ENCODE measurements at regions not wholly inside any gene's neighbourhood (a gene's known extent, or its start where the extent isn't known, plus 50 kb on each side); places are given as distances from the start of the nearest gene placed in this dataset.

DNA sequence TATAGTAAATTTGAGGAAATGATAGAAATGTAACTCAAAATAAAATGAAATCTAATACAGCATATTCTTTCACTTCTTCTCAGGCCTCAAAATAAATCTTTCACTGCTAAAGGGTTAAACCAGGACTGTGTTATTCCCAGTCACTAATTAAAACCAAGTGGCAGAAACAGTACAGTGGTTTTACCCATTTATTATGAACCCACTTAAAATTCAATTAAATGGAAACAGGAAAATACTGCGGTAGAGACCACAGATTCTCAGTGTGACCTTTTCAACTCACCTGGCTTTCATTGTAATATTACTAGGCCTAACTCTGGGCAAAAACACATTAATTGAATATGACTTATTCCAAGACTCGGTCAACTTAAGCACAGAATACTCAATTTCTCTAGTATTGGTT, 176.5 kb upstream of the DKK2 start:
- H3K36me3 ChIP-seq (ENCODE audit: control insufficient read depth in 2 of 2, extremely low read depth in 1 of 2, insufficient read depth in 1 of 2, low read length in 1 of 2) = no peaks in the 10 kb centered on the region
- H3K27ac Mint-ChIP-seq = no peak overlapping the region
- DNase-seq (no peak), ATAC-seq (replicated peaks in 1 of 4) (no peak)
- H3K4me1 Mint-ChIP-seq = no peaks in the 10 kb centered on the region
- no CpG with 5 or more reads among the region's 2 CpGs for WGBS (ENCODE audit: insufficient coverage)
- no peaks in the 10 kb centered on the region for H3K36me3 Mint-ChIP-seq
- H3K9me3 Mint-ChIP-seq = no peaks in the 10 kb centered on the region
- CTCF ChIA-PET = no interaction called here
- H3K9me3 ChIP-seq = no peaks in the 10 kb centered on the region
- POLR2A ChIA-PET = no interaction called here
- H3K4me1 ChIP-seq (ENCODE audit: control insufficient read depth in 1 of 2, extremely low read depth in 1 of 2, insufficient read depth in 2 of 2, low read length in 2 of 2) = no peaks in the 10 kb centered on the region
- H3K27me3 ChIP-seq (replicated peaks in 1 of 2; ENCODE audit: control insufficient read depth in 2 of 2, extremely low read depth in 1 of 2, insufficient read depth in 2 of 2, low read length in 1 of 2) = no peaks in the 10 kb centered on the region
- no peaks in the 10 kb centered on the region for H3K27me3 Mint-ChIP-seq
- H3K27ac ChIP-seq (ENCODE audit: low read length) = no peak overlapping the region
- H3K4me3 ChIP-seq (ENCODE audit: control insufficient read depth in 1 of 2, extremely low read depth in 1 of 2, low read length in 1 of 2) = no peak overlapping the region
- no peak overlapping the region for H3K4me3 Mint-ChIP-seq

DNA sequence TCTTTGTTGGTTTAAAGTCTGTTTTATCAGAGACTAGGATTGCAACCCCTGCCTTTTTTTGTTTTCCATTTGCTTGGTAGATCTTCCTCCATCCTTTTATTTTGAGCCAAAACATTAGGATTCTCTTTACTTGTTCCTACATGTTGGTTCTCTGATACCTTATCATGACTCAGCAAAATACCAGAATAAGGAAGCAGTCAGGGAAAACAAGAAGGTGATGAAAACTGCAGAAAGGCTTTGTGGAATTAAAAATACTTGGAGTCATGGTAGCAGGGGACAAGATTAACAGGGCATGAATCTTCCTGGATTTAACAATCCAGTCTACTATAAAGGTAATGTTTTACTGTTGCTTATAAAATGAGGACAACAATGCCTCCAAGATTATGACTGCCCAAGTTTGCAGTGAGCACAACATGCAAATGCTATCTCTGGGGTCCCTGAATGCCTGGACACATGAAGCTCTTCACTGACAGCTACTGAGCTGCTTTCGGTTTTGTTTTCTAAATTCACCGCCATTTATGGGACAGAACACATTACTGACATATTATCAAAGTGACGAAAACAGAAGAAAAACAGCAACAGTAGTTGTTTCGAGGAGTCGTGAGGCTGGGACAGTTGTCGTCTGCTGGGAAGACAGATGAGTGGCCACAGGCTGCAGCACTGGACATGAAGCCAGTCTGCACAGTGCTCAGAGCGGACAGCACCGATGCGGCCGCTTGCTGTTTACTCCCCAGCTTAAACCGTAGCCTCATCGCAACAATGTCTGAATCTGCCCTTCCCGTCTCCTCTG, 174.5 kb upstream of the DKK2 start:
- no peak overlapping the region for H3K4me3 ChIP-seq (ENCODE audit: control insufficient read depth in 1 of 2, extremely low read depth in 1 of 2, low read length in 1 of 2)
- H3K9me3 ChIP-seq = no peaks in the 10 kb centered on the region
- CTCF ChIA-PET = no interaction called here
- no peaks in the 10 kb centered on the region for H3K36me3 Mint-ChIP-seq
- H3K4me3 Mint-ChIP-seq = no peak overlapping the region
- no peaks in the 10 kb centered on the region for H3K4me1 ChIP-seq (ENCODE audit: control insufficient read depth in 1 of 2, extremely low read depth in 1 of 2, insufficient read depth in 2 of 2, low read length in 2 of 2)
- WGBS (ENCODE audit: insufficient coverage) = 92% methylated on average over 13 of the region's 13 CpGs
- no peak overlapping the region for H3K27ac Mint-ChIP-seq
- no peaks in the 10 kb centered on the region for H3K36me3 ChIP-seq (ENCODE audit: control insufficient read depth in 2 of 2, extremely low read depth in 1 of 2, insufficient read depth in 1 of 2, low read length in 1 of 2)
- H3K27me3 ChIP-seq (replicated peaks in 1 of 2; ENCODE audit: control insufficient read depth in 2 of 2, extremely low read depth in 1 of 2, insufficient read depth in 2 of 2, low read length in 1 of 2) = no peaks in the 10 kb centered on the region
- POLR2A ChIA-PET = no interaction called here
- no peak overlapping the region for H3K27ac ChIP-seq (ENCODE audit: low read length)
- H3K9me3 Mint-ChIP-seq = no peaks in the 10 kb centered on the region
- ATAC-seq (replicated peaks in 1 of 4) (no peak), DNase-seq (no peak)
- no peaks in the 10 kb centered on the region for H3K27me3 Mint-ChIP-seq
- H3K4me1 Mint-ChIP-seq = no peaks in the 10 kb centered on the region

DNA sequence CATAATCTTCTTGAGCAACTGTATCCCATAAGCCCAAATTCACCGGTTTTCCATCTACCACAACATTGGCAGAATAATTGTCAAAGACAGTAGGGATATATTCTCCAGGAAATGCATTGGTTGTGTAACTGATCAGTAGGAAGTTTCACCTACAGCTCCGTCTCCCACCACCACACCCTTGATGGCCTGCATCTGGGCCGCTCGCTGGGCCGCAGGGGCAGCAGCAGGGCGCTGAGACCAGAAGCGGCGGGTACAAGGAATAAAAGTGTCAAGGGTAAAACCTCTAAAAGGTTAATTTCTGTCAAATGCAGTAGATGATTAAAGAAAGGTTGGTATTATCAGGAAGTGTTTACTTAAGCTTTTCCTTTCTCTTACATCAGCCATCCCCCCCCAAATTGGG, 167.6 kb upstream of the DKK2 start:
- POLR2A ChIA-PET = interaction anchor here in 1 of 2 donors (0.5 kb wide), 1 partner anchor 313 kb away, joined by 3 read pairs; no protein-coding TSS in a partner anchor
- Histone ChIP-seq H3K4me3 (ENCODE audit: control insufficient read depth in 1 of 2, extremely low read depth in 1 of 2, low read length in 1 of 2) (no peak overlapping the region), H3K27me3 (replicated peaks in 1 of 2; ENCODE audit: control insufficient read depth in 2 of 2, extremely low read depth in 1 of 2, insufficient read depth in 2 of 2, low read length in 1 of 2) (no peaks in the 10 kb centered on the region), H3K4me1 (ENCODE audit: control insufficient read depth in 1 of 2, extremely low read depth in 1 of 2, insufficient read depth in 2 of 2, low read length in 2 of 2) (no peaks in the 10 kb centered on the region), H3K9me3 (no peaks in the 10 kb centered on the region), H3K36me3 (ENCODE audit: control insufficient read depth in 2 of 2, extremely low read depth in 1 of 2, insufficient read depth in 1 of 2, low read length in 1 of 2) (no peaks in the 10 kb centered on the region), H3K27ac (ENCODE audit: low read length) (no peak overlapping the region)
- ATAC-seq (replicated peaks in 1 of 4) = no peak
- Mint-ChIP-seq H3K4me3 (no peak overlapping the region), H3K36me3 (no peaks in the 10 kb centered on the region), H3K27ac (no peak overlapping the region), H3K27me3 (no peaks in the 10 kb centered on the region), H3K4me1 (no peaks in the 10 kb centered on the region), H3K9me3 (no peaks in the 10 kb centered on the region)
- no CpG with 5 or more reads among the region's 8 CpGs for WGBS (ENCODE audit: insufficient coverage)
- CTCF ChIA-PET = no interaction called here
- DNase-seq = no peak

- no peak overlapping the region for H3K4me3 ChIP-seq (ENCODE audit: control insufficient read depth in 1 of 2, extremely low read depth in 1 of 2, low read length in 1 of 2)
- ATAC-seq (replicated peaks in 1 of 4) (no peak), DNase-seq (no peak)
- no peaks in the 10 kb centered on the region for H3K36me3 Mint-ChIP-seq
- no peak overlapping the region for H3K27ac ChIP-seq (ENCODE audit: low read length)
- no peaks in the 10 kb centered on the region for H3K4me1 Mint-ChIP-seq
- no peak overlapping the region for H3K4me3 Mint-ChIP-seq
- H3K27ac Mint-ChIP-seq = no peak overlapping the region
- CTCF ChIA-PET = no interaction called here
- no peaks in the 10 kb centered on the region for H3K27me3 Mint-ChIP-seq
- no peaks in the 10 kb centered on the region for H3K36me3 ChIP-seq (ENCODE audit: control insufficient read depth in 2 of 2, extremely low read depth in 1 of 2, insufficient read depth in 1 of 2, low read length in 1 of 2)
- H3K4me1 ChIP-seq (ENCODE audit: control insufficient read depth in 1 of 2, extremely low read depth in 1 of 2, insufficient read depth in 2 of 2, low read length in 2 of 2) = no peaks in the 10 kb centered on the region
- WGBS (ENCODE audit: insufficient coverage) = 74% methylated on average over 4 of the region's 7 CpGs
- no peaks in the 10 kb centered on the region for H3K9me3 ChIP-seq
- H3K9me3 Mint-ChIP-seq = no peaks in the 10 kb centered on the region
- POLR2A ChIA-PET = no interaction called here
- no peaks in the 10 kb centered on the region for H3K27me3 ChIP-seq (replicated peaks in 1 of 2; ENCODE audit: control insufficient read depth in 2 of 2, extremely low read depth in 1 of 2, insufficient read depth in 2 of 2, low read length in 1 of 2)
Observed at GRCh38 chr4:107202744-107203143, 166.6 kb upstream of the DKK2 start.

- Mint-ChIP-seq H3K4me1 (no peaks in the 10 kb centered on the region), H3K27ac (no peak overlapping the region), H3K9me3 (no peaks in the 10 kb centered on the region), H3K4me3 (no peak overlapping the region), H3K36me3 (no peaks in the 10 kb centered on the region), H3K27me3 (no peaks in the 10 kb centered on the region)
- H3K36me3 ChIP-seq (ENCODE audit: control insufficient read depth in 2 of 2, extremely low read depth in 1 of 2, insufficient read depth in 1 of 2, low read length in 1 of 2) = no peaks in the 10 kb centered on the region
- H3K27me3 ChIP-seq (replicated peaks in 1 of 2; ENCODE audit: control insufficient read depth in 2 of 2, extremely low read depth in 1 of 2, insufficient read depth in 2 of 2, low read length in 1 of 2) = no peaks in the 10 kb centered on the region
- H3K4me1 ChIP-seq (ENCODE audit: control insufficient read depth in 1 of 2, extremely low read depth in 1 of 2, insufficient read depth in 2 of 2, low read length in 2 of 2) = no peaks in the 10 kb centered on the region
- no peak overlapping the region for H3K4me3 ChIP-seq (ENCODE audit: control insufficient read depth in 1 of 2, extremely low read depth in 1 of 2, low read length in 1 of 2)
- no peak overlapping the region for H3K27ac ChIP-seq (ENCODE audit: low read length)
- no CpG with 5 or more reads among the region's 4 CpGs for WGBS (ENCODE audit: insufficient coverage)
- no peak for DNase-seq
- no peak for ATAC-seq (replicated peaks in 1 of 4)
- CTCF ChIA-PET = no interaction called here
- POLR2A ChIA-PET = no interaction called here
- no peaks in the 10 kb centered on the region for H3K9me3 ChIP-seq
Observed at GRCh38 chr4:107197121-107197520, 161.0 kb upstream of the DKK2 start.

DNA sequence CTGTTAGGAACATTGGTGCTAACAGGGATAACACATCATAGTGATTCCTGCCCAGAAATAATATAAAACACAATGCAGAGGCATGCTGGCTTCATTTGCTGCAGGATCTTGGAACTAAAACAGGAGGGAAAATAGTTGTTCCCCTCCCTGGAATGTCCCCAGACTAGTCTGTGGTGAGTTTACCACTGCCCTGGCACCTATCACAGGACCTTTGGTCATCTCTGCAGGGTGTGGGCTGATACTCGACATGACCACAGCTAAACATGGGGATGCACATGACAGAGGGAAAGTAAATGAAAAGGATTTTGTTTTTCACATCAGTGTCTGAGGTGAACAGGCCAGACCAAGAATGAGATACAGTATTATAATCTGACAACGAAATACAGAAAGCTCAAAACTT, 160.2 kb upstream of the DKK2 start:
- no peak overlapping the region for H3K4me3 ChIP-seq (ENCODE audit: control insufficient read depth in 1 of 2, extremely low read depth in 1 of 2, low read length in 1 of 2)
- H3K36me3 ChIP-seq (ENCODE audit: control insufficient read depth in 2 of 2, extremely low read depth in 1 of 2, insufficient read depth in 1 of 2, low read length in 1 of 2) = no peaks in the 10 kb centered on the region
- Mint-ChIP-seq H3K4me3 (no peak overlapping the region), H3K27me3 (no peaks in the 10 kb centered on the region), H3K27ac (no peak overlapping the region), H3K36me3 (no peaks in the 10 kb centered on the region), H3K4me1 (no peaks in the 10 kb centered on the region), H3K9me3 (no peaks in the 10 kb centered on the region)
- no peaks in the 10 kb centered on the region for H3K27me3 ChIP-seq (replicated peaks in 1 of 2; ENCODE audit: control insufficient read depth in 2 of 2, extremely low read depth in 1 of 2, insufficient read depth in 2 of 2, low read length in 1 of 2)
- H3K9me3 ChIP-seq = no peaks in the 10 kb centered on the region
- CTCF ChIA-PET = no interaction called here
- no CpG with 5 or more reads among the region's 2 CpGs for WGBS (ENCODE audit: insufficient coverage)
- ATAC-seq (replicated peaks in 1 of 4) (no peak), DNase-seq (no peak)
- H3K4me1 ChIP-seq (ENCODE audit: control insufficient read depth in 1 of 2, extremely low read depth in 1 of 2, insufficient read depth in 2 of 2, low read length in 2 of 2) = no peaks in the 10 kb centered on the region
- H3K27ac ChIP-seq (ENCODE audit: low read length) = no peak overlapping the region
- POLR2A ChIA-PET = no interaction called here

DNA sequence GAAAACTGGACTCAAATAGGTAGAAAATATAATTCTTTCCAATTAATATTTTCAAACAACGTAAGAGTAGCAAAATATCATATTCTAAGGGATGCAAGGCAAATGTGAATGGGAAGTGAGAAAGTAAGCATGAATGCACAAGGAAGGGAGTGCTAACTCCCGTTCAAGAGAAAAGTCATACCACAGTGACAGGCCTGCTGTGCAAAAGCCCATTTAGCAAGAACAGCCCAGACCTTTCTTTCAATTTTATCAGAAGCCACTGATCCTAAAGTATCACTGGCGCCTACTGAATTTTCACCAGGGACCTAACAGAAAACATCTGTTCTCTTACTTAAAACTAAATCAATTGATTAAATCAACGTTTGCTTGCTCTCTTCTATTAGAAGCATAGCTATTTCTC, 157.9 kb upstream of the DKK2 start:
- Mint-ChIP-seq H3K27ac (no peak overlapping the region), H3K4me3 (no peak overlapping the region), H3K36me3 (no peaks in the 10 kb centered on the region), H3K27me3 (no peaks in the 10 kb centered on the region), H3K9me3 (no peaks in the 10 kb centered on the region), H3K4me1 (no peaks in the 10 kb centered on the region)
- Histone ChIP-seq H3K4me1 (ENCODE audit: control insufficient read depth in 1 of 2, extremely low read depth in 1 of 2, insufficient read depth in 2 of 2, low read length in 2 of 2) (no peaks in the 10 kb centered on the region), H3K36me3 (ENCODE audit: control insufficient read depth in 2 of 2, extremely low read depth in 1 of 2, insufficient read depth in 1 of 2, low read length in 1 of 2) (no peaks in the 10 kb centered on the region), H3K9me3 (no peaks in the 10 kb centered on the region), H3K27me3 (replicated peaks in 1 of 2; ENCODE audit: control insufficient read depth in 2 of 2, extremely low read depth in 1 of 2, insufficient read depth in 2 of 2, low read length in 1 of 2) (no peaks in the 10 kb centered on the region), H3K27ac (ENCODE audit: low read length) (no peak overlapping the region), H3K4me3 (ENCODE audit: control insufficient read depth in 1 of 2, extremely low read depth in 1 of 2, low read length in 1 of 2) (no peak overlapping the region)
- ATAC-seq (replicated peaks in 1 of 4) (no peak), DNase-seq (no peak)
- WGBS (ENCODE audit: insufficient coverage) = 94% methylated on average over 2 of the region's 4 CpGs
- CTCF ChIA-PET = no interaction called here
- POLR2A ChIA-PET = no interaction called here

Data from T-cell (primary cell).